Panc1 (cell line): ENCODE measurements at regions not wholly inside any gene's neighbourhood (a gene's known extent, or its start where the extent isn't known, plus 50 kb on each side); places are given as distances from the start of the nearest gene placed in this dataset.

Experiments used
- CTCF ChIP-seq: fragments of 450-650 bp; IDR thresholded peaks from 2 replicates; pipeline ENCODE4 v1.5.1; 2017; ENCODE audit warnings: mild to moderate bottlenecking
- POLR2AphosphoS5 ChIP-seq: IDR thresholded peaks from 2 replicates; pipeline ENCODE4 v1.6.1; 2012; ENCODE audit warnings: mild to moderate bottlenecking, low read depth, low read length, moderate library complexity

GRCh38 chr4:38560768-38561558, 103.0 kb upstream of the KLF3 start:
- TF ChIP-seq CTCF (no peak), POLR2AphosphoS5 (no peak)
